Right lung (tissue), 2 donors: ENCODE measurements at regions not wholly inside any gene's neighbourhood (a gene's known extent, or its start where the extent isn't known, plus 50 kb on each side); places are given as distances from the start of the nearest gene placed in this dataset.
A peak's percentile ranks its signal among the peaks of the same experiment; 100 is the strongest.

Source experiments
- DNase-seq, 2 donors: peaks; one replicate each; pipeline ENCODE4 v3.0.0-alpha.2; 2013

DNA sequence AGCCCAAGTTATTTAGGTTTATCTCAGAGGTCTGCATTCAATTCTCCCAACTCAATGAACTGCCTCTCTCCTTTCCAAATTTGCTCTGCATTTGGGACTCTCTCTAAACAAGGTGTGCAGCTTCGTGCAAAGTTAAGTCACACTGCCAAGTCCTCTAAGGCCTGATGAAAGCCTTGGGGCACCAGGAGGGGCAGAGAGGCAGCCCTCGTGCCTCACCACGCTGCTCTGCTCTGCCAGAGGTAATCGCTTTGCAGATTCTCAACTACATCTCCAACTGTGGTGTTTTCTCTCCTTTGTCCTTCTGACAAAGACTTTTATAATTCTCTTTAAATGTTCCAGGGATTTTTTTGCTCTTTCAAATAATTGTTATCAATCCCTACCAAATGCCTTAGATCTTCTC is 283.0 kb downstream of the MEIS1 start:
- DNase-seq, result no peak

DNA sequence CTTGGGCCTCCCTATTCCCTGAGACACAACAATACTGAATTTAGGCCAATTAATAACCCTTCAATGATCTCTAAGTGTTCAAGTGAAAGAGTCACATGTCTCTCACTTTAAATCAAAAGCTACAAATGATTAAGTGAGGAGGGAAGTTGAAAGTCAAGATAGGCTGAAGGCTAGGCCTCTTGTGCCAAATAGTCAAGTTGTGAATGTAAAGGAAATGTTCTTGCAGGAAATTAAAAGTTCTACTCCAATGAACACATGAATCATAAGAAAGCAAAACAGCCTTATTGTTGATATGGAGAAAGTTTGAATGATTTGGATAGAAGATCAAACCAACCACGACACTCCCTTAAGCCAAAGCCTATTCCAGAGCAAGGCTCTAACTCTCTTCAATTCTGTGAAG is 286.9 kb downstream of the MEIS1 start:
- no peak for DNase-seq

DNA sequence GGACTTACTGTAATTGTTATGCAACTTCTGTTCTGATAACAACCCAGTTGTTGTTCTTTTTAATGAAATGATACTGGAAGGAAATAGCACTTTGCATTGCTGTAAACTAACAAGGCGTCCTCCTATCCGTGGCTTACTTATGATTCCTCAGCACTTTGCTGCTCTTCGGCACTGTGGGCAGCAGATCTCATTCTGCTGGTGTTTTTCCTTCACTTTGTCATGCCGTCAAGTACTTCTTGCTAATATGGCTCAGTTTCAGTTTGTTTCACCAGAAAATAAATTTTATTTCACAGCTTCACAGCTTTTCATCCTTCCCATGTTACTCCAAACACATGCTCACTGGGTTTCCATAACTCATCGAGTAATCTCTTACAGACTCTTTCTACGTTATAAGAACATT is 289.3 kb downstream of the MEIS1 start:
- no peak for DNase-seq

DNA sequence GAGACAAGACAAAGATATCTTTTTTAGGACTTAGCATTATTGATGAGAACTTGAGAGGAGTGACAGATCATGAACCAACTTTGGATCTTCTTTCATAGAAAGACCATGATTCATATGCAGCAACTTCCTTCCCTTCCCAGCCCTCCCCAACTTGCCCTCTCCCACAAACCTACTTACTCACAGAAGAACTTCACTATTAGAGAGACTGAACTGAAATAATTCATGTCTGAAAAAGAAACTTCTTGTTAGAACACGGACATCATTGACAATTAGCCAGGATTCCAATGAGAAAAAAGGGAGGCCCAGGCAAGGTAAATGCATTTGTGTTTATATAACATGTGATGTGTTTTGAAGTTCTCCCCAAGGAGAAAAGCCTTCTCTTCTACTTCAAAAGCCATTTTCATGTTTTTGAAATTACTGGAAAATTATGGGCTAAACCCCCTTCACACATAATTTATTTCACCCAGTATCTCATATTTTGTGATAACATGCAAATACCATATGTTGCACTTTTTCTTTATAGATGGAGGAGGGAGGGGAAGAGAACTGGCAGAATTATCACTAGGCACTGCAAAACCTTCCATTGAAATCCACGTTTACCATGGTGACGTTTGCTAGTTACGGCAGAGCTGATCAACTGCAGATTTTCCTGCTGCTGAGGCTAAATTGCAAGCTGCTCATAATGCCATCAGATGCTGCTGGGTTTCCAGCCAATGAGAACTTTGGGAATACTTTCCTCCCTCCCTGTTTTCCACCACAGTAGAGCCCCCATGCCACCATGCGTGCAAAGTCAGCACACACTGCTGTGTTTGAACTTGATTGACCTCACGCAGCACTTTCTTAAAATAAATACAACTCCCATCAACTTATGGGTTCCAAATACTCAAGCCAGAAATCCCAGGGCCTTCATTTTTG is 294.7 kb downstream of the MEIS1 start:
- peak; percentile 35 to 47 for DNase-seq

DNA sequence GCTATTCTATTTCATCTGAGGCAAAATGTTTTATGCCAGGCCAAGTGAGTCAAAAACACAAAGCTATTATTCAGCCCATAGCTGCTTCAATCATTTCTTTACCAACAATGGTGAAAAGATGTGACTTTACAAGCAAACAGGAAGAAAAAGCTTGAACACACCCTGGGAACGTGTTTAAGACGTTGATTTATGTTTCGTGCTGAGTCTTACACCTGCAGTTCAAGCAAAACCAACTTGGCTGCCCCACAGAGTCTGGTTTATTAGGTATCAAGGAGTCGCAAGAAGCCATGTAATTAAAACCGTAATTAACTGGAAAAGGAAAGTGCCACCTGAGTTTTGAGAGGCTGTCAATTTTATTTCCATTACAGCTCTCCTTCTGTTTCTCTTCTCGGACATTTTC is 295.5 kb downstream of the MEIS1 start:
- no peak for DNase-seq

DNA sequence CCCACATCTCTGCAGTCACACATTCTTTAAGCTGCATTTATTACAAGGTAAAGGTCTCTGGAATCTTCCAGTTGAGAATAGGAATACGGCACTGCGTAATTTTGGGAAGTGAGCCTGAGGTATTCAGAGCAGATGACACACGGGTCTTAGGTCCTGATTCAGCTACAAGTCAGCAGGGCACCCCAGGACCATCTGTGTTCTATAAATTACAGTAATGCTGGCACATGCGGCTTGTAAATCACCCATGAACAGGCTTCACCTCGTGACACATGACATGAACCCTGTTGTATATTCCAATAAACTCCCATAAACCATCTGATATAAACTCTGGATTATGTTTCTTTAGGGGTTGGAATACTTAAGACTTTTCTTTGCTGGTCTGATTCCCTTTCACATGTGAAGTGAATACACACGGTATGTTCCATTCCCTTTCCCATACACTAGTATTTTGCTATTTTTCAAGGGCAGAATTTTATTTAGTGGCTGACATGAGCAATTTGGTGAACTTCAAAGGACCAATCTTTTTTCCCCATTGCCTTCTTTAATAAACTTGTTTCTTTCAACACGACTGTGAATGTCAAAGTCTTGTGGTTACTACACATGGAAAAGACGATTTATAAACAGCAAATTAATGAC is 298.6 kb downstream of the MEIS1 start:
- no peak for DNase-seq

DNA sequence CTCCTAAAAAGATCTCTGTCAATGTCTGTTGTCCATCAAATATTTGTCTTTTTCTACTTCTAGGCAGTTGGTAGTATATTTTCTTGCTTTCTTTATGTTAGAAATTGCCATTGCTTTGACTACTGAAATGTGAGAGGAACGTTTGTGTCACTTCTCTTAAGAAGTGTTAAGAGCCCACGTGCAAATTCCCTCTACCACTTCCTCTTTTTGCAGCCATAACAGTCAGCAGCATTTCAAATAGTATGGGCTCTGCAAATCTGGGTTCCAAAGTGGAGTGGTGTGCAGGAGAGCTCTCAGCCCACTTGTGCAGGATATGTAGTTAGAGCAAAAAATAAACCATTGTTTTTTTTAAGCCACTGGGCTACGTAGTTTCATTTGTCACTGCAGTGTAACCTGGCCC is 314.0 kb downstream of the MEIS1 start:
- DNase-seq, result no peak

DNA sequence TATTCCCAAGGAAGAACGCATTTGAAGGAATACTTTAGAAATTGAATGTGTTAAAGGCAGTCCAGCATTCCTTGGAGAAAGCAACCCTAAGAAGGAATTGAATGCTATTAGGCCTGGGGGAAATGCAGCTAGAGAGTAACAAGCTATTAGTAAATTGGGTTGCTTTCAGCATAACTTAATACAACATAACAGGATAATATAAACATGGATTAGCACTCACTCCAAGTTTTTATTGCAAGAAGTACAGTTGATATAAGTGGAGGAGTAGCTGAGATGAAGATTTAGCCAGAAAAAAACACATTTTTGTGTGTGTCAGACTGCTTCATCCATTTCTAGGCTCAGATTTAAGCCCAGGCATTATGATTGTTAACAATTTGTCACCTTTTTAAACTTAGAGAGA is 314.6 kb downstream of the MEIS1 start:
- DNase-seq, result no peak

DNA sequence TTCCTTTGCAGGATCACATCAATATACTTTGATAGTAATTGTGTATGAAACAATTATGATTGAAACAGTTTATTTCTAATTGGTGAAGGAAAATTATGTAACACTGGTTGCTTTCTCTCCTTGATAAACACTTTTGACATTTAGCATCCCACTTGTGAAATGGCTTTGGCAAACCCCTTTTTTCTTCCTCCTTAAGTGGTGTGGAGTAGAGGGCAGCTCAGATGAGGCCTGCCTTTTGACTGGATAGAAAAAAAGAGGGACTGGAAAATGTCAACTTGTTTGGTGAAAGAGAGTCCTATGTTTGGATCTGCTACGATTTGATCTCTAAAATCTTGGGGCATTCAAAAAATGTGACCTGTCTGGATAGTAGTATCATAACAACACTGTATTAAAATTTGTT is 318.3 kb downstream of the MEIS1 start:
- no peak for DNase-seq

DNA sequence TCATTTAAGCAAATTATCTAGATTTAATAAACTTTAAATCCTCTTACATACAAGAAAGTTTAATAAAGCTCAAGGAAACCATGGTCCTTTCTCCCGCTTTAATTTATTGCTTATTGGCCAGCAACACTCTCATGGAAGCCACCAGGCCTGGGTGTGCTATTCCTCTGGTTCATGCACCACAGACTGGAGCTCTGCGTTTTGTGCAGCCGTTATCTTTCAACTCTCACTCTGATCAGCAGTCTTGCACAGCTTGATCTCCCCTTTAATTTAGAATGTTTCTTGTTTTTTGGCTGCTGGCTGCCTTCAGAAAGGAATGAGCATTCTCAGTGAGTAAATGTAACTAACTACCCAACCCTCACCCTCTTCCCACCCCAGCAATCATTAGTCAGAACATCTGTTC is 318.7 kb downstream of the MEIS1 start:
- DNase-seq, result peak; percentile 40 to 49

DNA sequence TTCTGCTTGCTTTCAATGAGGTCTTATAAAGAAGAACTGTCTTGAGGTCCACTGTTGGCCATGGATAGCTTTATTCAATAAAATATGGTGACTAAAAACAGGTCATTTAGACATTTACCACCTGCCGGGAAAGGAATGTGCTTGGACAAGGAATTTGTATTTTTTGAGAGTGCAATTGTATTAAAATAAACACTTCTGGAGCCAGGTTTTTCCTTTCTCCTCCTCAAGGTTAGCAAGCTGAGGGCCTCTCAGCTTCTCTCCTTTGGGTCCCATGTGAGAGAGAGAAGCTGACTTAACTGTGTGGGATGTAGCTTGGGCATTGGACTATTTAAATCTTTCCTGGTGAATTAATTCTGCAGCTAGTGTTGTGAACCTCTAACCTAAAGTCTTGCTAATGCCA is 321.0 kb downstream of the MEIS1 start:
- DNase-seq, result peak in 1 of 2 donors; percentile 9

DNA sequence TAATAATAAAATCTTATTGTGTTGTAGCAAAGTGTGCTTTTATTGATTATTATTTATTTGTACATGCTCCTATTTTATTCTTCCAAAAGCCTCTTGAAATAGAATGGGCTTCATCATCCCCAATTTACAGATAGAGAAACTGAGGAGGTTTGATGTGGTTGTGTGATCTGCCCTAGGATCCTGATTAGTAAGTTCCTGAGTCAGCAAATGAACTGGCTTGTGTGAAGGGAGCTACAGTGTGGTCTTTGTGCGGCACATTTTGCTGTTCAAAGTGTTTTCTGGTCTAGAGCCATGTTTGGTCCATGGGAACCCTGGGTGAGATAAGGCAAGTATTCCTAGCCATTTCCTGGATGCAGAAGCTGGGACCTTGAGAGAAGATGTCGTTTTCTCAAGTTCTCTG is 326.9 kb downstream of the MEIS1 start:
- DNase-seq, result no peak

DNA sequence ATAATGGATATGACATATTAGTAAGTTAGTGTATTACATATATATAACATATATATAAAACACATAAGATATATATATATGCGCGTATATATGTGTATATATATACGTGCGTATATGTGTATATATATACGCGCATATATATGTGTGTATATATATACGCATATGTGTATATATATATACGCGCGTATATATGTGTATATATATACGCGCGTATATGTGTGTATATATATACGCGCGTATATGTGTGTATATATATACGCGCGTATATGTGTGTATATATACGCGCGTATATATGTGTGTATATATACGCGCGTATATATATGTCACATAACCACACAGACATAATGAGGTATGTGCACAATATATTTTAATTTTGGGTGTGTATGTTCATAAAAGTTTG is 327.8 kb downstream of the MEIS1 start:
- DNase-seq, result no peak

DNA sequence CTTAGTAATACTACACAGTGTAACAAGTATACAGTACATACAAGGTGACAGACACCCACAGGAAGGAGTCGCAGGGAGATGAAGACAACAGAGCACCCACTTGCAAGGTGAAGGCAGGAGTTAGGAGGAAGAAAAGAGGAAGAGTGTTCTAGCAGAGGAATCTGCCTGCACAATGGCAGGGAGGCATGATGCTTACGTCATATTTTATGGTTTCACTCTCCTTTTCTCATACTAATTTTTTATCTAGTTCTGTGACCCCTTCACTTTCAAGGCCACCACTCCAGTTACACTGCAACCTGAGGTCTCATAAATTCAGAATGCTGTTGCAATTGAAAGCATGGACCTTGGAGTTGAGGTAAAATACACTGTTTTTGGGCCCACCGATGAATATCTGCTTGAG is 331.7 kb downstream of the MEIS1 start:
- no peak for DNase-seq

DNA sequence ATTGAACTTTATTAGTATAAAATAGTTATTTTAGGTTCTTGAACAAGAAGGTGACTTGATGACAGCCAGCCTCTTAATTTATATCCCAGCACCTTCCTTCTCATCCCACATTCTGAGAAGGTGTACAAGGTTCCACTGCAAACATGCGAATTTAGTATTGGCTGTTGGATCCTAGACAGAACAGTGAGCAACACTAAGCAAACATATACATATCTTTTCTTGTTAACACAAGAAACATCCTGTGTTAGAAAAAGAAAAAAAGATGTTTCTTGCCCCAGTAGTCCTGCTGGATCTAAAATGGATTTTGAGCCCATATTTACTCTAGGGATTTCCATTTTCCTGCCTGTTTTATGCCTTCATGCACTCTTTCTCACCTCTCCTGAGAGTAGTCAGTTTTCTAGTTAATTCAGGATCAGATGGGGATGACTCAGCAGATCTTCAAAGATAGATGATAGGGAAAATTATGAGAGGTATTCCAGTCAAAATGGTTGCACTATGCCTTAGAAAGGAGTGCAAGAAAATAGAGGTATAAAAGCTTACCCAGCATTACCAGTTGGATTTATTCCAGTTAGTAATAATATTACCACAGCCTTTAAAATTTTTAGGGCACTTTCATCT is 336.5 kb downstream of the MEIS1 start:
- no peak for DNase-seq

DNA sequence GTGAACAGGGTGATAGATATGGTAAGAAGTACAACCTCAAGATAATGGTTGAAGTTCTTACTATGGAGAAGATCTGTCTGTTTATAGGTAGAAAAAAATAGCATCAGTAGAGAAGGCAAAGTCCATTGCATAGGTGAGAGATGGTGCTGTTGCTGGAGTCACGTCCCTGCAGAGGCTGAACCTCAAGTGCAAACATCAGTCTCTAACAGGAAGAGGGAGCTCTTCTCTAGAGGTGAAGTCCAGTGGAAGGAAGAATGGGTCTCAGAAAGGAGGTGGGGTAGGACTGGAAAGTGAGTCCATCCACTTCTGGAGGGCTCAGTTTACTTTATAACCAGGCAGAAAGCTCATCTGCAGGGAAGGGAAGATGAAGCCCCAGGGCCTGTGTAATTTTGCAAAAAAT is 337.7 kb downstream of the MEIS1 start:
- DNase-seq, result no peak

DNA sequence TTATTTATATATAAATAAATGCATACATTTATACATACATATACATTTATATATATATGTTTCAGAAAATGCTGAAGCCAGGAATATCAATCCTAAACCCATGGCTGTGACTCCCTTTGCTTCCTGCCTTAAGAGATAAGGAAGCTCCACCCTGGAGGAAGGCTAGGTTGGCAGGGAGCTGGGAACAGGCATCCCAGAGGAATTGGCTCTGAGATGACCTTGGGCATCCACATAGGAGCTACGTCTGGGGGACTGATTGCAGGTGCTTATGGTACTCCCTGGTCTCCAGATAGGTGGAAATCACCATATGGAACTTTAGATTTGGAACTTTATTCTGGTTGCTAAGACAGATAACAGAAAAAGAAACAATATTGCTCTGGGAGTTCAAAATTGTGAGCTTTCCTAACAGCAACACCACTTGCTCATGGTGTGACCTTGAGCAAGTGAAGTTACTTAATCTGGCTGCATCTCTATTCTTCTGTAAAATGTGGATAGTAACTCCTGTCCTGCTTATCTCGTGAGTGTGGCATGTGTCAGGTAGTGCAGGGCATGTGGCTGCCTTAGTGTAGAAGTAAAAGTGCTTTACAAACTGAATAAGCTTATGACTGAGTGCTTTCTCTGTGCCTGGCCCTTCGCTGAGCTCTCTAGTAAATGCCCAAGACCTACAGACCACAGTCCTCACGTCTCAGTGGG is 341.0 kb downstream of the MEIS1 start:
- no peak for DNase-seq

DNA sequence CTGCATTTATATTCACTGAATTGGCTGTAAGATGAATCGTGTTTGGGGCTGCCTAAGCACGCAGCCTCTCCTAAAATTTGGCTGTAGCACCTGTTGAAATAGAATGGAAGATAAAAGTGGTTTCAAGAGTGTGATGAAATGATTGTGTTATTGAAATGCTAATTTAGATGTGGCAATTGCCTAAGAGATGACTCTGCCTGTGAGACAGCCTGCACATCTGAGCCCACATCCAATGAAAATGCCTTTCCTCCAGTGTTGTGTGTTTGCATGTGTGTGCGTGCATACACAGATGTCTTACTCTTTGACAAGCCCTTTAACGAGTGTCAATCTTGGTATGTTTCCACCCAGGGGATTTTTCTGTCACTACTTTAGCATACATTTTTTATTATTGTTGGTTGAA is 346.9 kb downstream of the MEIS1 start:
- DNase-seq, result no peak

DNA sequence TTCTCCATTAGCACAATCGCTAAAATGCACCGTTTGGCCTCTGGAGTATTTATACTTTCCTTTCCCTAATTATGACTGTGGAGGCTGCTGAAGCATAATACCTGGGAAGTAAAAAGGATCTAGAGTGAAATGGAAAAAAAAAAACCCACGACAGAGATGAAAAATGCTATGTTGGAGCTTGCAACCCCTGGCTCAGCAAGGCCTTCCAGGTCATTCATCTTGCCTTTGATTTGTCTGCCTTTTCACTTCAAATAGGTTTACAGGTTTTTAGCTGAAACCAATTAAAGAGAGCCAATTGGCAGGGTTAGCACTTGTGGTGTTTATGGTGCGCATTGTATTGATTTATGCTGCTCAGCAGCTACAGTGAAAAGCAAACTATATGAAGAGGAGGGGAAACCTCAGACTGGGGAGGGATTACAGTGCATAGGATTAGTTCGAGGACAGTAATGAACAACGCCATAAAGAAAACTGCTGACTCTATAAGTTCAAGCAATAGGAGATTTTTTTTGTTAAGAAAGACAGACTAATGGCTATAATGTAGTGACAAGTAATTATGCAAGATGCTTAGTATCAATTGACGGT is 347.9 kb downstream of the MEIS1 start:
- DNase-seq, result no peak

DNA sequence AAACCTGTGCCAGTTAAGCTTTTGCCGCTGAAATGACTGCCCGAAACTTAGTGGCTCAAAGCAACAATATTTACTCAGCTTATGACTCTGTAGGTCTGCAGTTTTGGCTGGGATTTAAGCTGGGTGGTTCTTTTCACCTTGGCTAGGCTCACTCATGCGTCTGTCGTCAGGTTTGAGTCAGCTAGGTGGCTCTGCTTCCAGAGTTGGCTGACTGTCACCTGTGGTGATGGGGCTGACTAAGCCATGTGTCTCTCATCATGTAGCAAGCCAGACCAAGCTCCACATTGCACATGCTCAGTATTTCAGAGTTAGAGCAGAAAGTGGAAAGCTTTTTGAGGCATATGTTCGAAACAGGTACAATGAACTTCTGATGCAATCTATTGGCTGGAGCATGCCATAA is 354.8 kb downstream of the MEIS1 start:
- no peak for DNase-seq

DNA sequence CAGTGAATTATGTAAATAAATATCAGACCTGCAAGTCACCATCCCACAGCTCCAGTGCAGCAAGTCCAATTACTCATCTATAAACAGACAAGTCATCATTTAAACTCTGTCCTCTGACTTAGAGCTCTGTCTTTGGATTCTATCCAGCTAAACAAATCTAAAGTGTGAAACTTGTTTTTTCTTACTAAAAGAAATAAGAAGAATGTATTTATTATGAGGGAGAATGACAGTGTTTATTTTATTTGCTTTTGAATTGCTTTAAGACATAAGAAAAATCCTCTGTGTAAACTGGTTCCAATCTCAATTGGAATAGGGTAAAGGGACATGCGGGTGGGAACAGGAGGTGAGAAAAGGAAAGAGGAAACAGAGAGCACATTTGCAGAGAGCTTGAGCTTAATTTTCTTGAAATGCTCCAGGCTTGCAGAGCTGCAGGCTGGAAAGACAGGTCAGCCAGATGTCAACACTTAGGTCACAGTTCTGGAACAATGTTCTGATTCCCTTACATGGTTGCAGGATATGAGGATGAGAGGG is 355.8 kb downstream of the MEIS1 start:
- peak; percentile 49 to 61 for DNase-seq

DNA sequence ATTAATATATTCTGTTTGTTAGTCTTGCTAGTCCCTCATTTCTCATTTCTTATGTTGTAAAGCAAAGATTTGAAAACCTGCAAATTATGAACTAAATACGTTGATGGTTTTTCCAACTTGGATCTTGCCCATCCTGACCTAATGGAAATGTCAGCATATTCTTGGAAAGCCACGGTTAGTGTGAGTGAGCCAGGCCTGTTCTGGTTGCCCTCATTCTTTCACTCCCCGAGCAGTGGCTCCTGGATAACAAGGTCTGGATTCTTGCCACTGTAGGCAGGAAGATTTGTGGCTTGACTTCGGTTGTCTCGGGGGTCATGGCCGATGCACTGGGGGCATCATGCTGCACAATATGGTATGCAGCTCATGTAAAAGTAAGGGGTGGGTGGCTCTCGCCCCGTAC is 359.1 kb downstream of the MEIS1 start:
- DNase-seq, result no peak
